Hematopoietic multipotent progenitor cell treated with erythropoietin and hydrocortisone succinate and interleukin-3 and kit ligand, for 6 days (in vitro differentiated cells): ENCODE measurements at regions not wholly inside any gene's neighbourhood (a gene's known extent, or its start where the extent isn't known, plus 50 kb on each side); places are given as distances from the start of the nearest gene placed in this dataset.
A peak's percentile ranks its signal among the peaks of the same experiment; 100 is the strongest.
"Not testable (repeated sequence)": the region's sequence is repeated elsewhere in the genome, so short reads cannot be mapped to it uniquely, and the experiment has no call there.

Experiments
- DNase-seq: peaks from one replicate; pipeline ENCODE4 v3.0.0-alpha.2; 2015

- DNase-seq: not testable (repeated sequence)
These were observed 50.5 kb upstream of the MED13L start for GRCh38 chr12:116327992-116328391.

- DNase-seq: no peak
These were observed 54.4 kb upstream of the MED13L start for GRCh38 chr12:116331876-116332275.

GRCh38 chr12:116332705-116333380 is 55.4 kb upstream of the MED13L start:
- no peak for DNase-seq

- DNase-seq: no peak
These were observed 55.9 kb upstream of the MED13L start for GRCh38 chr12:116333402-116333801.

GRCh38 chr12:116336542-116337065 is 59.1 kb upstream of the MED13L start:
- DNase-seq: peak; percentile 24

GRCh38 chr12:116337312-116337711 is 59.8 kb upstream of the MED13L start:
- no peak for DNase-seq

GRCh38 chr12:116338064-116338846 is 60.8 kb upstream of the MED13L start:
- no peak for DNase-seq

- DNase-seq: no peak
These were observed 61.6 kb upstream of the MED13L start for GRCh38 chr12:116339062-116339461.

- no peak for DNase-seq
These were observed 62.4 kb upstream of the MED13L start for GRCh38 chr12:116339800-116340371.

GRCh38 chr12:116343331-116343884 is 65.9 kb upstream of the MED13L start:
- DNase-seq: no peak

GRCh38 chr12:116346222-116346621 is 68.7 kb upstream of the MED13L start:
- DNase-seq: no peak

- DNase-seq: no peak
These were observed 69.2 kb upstream of the MED13L start for GRCh38 chr12:116346741-116347140.

- DNase-seq: no peak
These were observed 69.8 kb upstream of the MED13L start for GRCh38 chr12:116347265-116347664.

- DNase-seq: no peak
These were observed 74.9 kb upstream of the MED13L start for GRCh38 chr12:116352315-116352835.

- no peak for DNase-seq
These were observed 76.5 kb upstream of the MED13L start for GRCh38 chr12:116353958-116354357.

GRCh38 chr12:116354534-116354933 is 77.0 kb upstream of the MED13L start:
- no peak for DNase-seq

GRCh38 chr12:116354950-116355783 is 77.7 kb upstream of the MED13L start:
- DNase-seq: peak; percentile 17

- no peak for DNase-seq
These were observed 81.0 kb upstream of the MED13L start for GRCh38 chr12:116358536-116358892.

- DNase-seq: peak; percentile 94
These were observed 81.6 kb upstream of the MED13L start for GRCh38 chr12:116358893-116359761.

- peak; percentile 88 for DNase-seq
These were observed 83.3 kb upstream of the MED13L start for GRCh38 chr12:116360579-116361413.
